GM12891 (cell line): ENCODE measurements at regions not wholly inside any gene's neighbourhood (a gene's known extent, or its start where the extent isn't known, plus 50 kb on each side); places are given as distances from the start of the nearest gene placed in this dataset.

Source experiments
- POLR2A ChIP-seq: IDR thresholded peaks from 2 replicates; pipeline ENCODE4 v1.6.1; 2011; ENCODE audit warnings: low read depth, low read length, control low read depth
- POLR2AphosphoS5 ChIP-seq: IDR thresholded peaks from 2 replicates; pipeline ENCODE4 v1.6.1; 2011; ENCODE audit warnings: low read depth, low read length, control low read depth
- POU2F2 ChIP-seq: IDR thresholded peaks from 2 replicates; pipeline ENCODE4 v1.6.1; 2011; ENCODE audit warnings: low read depth, mild to moderate bottlenecking, control low read depth, low read length, moderate library complexity
- SPI1 ChIP-seq: IDR thresholded peaks from 2 replicates; pipeline ENCODE4 v1.6.1; 2011; ENCODE audit warnings: low read depth, low read length, control low read depth

- TF ChIP-seq POLR2AphosphoS5 (no peak), POLR2A (no peak), SPI1 (no peak), POU2F2 (no peak)
Measured at GRCh38 chr15:31474059-31474868, 147.6 kb downstream of the KLF13 start.
